HG02759 (cell line): ENCODE measurements at regions not wholly inside any gene's neighbourhood (a gene's known extent, or its start where the extent isn't known, plus 50 kb on each side); places are given as distances from the start of the nearest gene placed in this dataset.
"Not testable (repeated sequence)": the region's sequence is repeated elsewhere in the genome, so short reads cannot be mapped to it uniquely, and the experiment has no call there.

ENCODE experiments used
- ATAC-seq: cut with Tn5 transposase; IDR thresholded peaks from one replicate; pipeline ENCODE4 v1.9.1; 2021; ENCODE audit warnings: mild to moderate bottlenecking, moderate library complexity; ENCODE audit not compliant: unreplicated experiment

DNA sequence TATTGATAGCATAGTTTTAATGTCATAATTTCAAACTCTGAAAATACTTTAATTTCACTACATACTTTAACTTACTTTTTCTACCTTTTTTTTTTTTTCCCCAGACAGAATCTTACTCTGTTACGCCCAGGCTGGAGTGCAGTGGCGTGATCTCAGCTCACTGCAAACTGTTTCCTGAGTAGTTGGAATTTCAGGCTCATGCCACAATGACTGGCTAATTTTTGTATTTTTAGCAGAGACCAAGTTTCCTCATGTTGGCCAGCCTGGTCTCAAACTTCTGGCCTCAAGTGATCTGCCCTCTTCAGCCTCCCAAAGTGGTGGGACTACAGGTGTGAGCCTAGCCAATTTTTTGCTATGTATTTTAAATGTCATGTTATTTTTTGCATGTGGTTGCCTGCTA lies 741.6 kb downstream of the TRAM1L1 start:
- no peak for ATAC-seq

- no peak for ATAC-seq
Measured at GRCh38 chr4:116342143-116342542, 743.2 kb downstream of the TRAM1L1 start.

DNA sequence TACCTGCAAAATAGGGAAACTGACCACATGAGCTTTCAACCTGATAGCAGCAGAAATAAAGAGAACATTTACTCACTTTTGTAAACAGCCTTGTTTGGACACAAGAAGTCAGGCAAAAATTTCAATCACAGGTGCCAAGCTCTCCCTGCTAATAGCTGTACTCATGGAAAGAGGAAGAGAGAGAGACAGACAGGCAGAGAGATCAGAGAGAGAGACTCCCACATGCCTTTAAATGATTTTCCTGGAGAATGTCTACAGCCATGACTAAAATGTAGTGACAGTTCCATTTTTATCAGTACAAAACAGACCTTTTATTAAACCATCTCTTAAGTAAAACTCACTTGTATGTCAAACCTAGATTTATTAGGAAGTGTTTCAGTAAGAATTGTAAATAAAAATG lies 752.9 kb downstream of the TRAM1L1 start:
- ATAC-seq, result no peak

- no peak for ATAC-seq
Measured at GRCh38 chr4:116328261-116328860, 757.0 kb downstream of the TRAM1L1 start.

DNA sequence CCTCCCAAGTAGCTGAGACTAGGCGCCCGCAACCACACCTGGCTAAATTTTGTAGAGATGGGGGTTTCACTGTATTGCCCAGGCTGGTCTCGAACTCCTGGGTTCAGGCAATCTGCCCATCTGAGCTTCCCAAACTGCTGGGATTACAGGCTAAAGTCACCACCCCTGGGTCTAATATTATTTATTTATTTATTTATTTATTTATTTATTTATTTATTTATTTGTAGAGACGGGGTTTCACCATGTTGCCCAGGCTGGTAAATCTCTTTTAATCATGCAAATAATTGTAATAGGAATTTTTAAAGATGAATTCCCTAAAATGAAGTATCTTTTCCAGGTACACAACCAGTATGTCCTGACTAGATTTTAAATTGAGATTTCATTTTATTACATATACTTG lies 761.8 kb downstream of the TRAM1L1 start:
- ATAC-seq, result no peak

DNA sequence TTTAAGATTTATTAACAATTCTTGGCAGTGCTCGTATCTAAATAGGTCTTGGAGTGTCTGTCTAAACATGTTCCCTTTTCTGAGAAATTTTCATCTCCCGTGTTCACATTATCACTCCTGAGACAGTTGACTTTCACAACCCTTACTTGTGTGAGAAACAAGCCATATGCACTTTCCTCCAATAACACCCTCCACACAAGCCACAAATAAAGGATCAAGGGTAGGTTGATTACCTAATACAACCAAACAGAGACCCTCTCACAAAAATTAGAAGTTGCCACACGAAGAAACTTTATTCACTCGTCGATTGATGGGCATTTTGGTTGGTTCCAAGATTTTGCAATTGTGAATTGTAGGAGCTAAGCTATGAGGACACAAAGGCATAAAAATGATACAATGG lies 763.9 kb downstream of the TRAM1L1 start:
- ATAC-seq, result no peak

GRCh38 chr4:116320859-116321258 lies 764.5 kb downstream of the TRAM1L1 start:
- ATAC-seq, result no peak

DNA sequence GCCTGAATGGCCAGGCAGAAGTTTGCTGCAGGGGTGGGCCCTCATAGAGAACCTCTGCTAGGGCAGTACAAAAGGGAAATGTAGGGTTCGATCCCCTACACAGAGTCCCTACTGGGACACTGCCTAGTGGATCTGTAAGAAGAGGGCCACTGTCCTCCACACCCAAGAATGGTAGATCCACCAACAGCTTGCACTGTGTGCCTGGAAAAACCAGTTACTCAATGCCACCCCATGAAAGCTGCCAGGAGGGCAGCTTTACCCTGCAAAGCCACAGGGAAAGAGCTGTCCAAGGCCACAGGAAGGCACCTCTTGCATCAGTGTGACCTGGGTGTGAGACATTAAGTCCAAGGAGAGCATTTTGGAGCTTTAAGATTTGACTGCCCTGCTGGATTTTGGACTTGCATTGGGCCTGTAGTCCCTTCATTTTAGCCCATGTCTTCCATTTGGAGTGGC lies 781.6 kb downstream of the TRAM1L1 start:
- ATAC-seq, result no peak

DNA sequence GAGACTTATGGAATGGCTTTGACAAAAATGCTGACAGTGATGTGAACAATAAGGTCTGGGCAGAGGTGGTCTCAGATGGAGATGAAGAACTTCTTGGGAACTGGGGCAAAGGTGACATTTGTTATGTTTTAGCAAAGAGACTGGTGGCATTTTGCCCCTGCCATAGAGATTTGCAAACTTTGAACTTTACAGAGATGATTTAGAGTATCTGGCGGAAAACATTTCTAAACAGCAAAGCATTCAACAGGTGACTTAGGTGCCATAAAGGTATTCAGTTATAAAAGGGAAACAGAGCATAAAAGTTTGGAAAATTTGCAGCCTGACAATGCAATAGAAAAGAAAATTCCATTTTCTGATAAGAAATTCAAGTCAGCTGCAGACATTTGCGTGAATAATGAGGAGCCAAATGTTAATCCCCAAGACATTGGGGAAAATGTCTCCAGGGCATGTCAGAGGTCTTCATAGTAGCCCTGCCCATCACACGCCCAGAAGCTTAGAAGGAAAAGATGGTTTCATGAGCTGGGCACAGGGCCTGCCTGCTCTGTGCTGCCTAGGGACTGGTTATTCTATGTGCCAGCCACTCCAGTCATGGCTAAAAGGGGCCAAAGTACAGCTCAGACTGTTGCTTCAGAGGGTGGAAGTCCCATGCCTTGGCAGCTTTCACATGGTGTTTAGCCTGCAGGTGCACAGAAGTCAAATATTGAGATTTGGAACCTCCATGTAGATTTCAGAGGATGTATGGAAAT lies 782.2 kb downstream of the TRAM1L1 start:
- no peak for ATAC-seq

GRCh38 chr4:116275006-116275405 lies 810.4 kb downstream of the TRAM1L1 start:
- ATAC-seq, result no peak

DNA sequence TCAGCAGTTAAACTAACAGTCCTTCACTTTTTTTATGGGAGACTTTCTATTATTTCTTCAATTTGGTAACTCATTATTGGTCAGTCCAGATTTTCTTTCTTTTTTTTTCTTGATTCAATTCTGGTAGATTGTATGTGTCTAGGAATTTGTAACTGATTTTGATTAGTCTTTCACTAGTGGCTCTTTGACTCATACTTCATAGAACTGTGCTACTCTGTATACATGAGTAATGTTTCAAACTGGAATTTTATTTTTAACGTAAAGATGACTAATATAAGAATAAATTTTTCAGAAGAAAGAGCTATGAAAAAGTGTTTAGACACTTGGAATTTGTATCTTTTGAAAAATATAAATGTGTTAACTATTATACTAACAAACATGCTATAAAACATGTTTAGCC lies 813.0 kb downstream of the TRAM1L1 start:
- no peak for ATAC-seq

DNA sequence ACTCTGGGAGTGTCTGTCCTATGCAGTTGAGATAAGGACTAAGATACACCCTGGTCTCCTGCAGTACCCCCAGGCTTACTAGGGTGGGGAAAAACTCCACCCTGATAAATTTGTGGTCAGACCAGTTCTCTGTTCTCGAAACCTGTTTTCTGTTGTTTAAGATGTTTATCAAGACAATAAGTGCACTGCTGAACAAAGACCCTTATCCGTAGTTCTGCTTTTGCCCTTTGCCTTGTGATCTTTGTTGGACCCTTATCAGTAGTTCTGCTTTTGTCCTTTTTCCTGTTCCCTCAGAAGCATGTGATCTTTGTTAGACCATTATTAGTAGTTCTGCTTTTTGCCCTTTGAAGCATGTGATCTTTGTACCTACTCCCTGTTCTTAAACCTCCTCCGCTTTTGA lies 824.4 kb downstream of the TRAM1L1 start:
- ATAC-seq, result not testable (repeated sequence)

DNA sequence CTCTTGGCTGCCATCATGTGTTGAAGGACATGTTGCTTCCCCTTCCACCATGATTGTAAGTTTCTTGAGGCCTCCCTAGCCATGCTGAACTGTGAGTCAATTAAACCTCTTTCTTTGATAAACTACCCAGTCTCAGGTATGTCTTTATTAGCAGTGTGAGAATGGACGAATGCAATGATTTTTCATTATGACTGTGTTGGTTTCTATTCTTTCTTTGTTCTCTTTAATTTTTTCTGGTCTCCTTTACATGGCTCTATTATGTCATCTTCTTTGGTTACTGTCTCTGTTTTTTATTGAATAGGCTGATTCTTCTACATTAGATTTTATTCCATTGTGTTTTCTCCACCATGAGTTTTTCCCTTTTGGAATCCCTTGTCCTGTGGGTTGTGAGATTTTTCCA lies 840.6 kb downstream of the TRAM1L1 start:
- ATAC-seq, result no peak

DNA sequence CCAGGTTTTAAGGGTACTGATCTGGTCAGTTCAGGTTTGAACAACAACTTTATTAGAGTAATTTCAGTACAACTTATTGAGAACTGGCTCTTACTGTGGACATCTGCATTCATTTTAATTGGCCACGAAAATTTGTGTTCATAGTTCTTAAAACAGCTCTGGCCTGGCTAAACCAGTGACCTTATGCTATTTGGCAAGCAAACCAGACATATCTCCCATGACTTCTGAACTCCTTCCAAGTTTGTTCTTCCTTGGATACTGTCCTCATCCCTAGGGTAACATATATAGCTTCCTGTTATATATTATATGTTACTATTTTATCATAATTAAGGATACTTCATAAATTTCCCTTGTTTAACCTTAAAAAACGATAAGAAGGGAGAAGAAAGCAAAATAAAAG lies 841.9 kb downstream of the TRAM1L1 start:
- ATAC-seq, result no peak

- no peak for ATAC-seq
Measured at GRCh38 chr4:116233971-116234370, 851.4 kb downstream of the TRAM1L1 start.

DNA sequence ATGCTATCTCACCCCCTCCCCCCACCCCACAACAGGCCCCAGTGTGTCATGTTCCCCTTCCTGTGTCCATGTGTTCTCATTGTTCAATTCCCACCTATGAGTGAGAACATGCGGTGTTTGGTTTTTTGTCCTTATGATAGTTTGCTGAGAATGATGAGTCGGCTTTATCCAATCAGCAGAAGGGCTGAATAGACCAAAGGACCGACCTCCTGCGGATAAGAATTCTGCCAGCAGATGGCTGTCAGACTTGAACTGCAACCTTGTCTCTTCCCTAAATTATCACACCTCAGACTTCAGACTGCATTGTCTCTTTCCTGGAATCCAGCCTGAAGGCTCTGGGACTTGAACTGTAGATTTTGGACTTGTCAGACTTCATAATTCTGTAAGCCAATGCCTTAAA lies 853.4 kb downstream of the TRAM1L1 start:
- ATAC-seq, result not testable (repeated sequence)

GRCh38 chr4:116229420-116229819 lies 856.0 kb downstream of the TRAM1L1 start:
- no peak for ATAC-seq

GRCh38 chr4:116223040-116223732 lies 862.2 kb downstream of the TRAM1L1 start:
- no peak for ATAC-seq

DNA sequence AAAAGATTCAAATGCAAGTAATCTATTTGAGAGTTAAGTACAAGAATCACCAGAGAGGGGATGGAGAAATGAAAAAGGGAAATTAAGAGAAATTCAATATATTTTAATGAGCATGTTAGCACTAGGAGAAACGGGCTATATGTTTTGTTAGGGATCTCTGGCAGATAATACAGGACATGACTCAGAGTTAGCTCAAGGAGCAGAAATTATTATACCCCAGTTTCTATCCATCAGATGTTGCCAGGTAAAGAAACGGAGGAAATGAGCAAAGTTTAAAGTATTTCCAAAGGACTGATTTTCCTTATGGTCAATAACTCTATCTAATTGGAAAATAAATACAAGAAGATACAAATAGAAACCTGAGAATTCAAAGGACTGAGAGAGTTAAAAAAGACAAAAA lies 867.6 kb downstream of the TRAM1L1 start:
- no peak for ATAC-seq

DNA sequence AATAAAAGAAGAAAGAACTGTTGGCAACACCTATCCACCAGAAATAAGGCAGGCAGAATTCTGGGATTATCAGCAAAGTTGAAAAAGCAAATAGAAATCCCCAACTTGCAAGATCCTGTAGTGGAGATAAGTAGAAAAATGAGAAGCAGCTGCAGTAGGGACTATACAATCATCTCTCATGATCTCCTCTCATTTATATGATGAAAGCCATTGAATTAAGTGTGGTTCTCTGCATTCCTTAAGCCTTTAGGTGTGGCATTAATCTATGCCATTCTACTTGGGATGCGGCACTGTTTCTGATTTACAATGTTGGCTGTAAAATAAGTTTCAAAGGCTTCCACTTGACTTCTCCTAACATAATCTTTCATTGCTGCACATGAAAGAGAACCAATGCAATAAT lies 869.8 kb downstream of the TRAM1L1 start:
- ATAC-seq, result no peak

- no peak for ATAC-seq
Measured at GRCh38 chr4:116202524-116202923, 882.9 kb downstream of the TRAM1L1 start.

DNA sequence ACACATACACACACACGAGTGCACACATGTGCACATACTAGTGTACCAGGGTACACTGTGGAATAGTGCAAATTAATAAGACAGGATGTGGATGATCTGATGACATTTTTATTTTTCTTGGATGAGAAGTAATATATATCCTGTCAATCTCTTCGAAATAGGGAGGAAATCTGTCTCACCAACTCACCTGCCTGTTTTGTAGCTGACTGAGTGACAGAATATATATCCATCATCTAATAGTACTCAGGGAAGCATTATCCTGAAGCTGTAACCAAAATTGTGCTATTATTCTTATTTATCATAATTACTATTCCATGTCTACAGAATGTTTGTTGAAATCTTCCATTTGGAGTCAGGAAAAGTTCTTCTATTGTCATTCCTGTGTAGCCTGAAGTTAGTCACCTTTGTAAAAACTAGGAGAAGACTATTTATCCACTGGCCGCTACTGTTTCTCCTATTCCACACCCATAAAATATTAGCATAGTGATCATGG lies 888.0 kb downstream of the TRAM1L1 start:
- ATAC-seq, result no peak
